ENCODE measurements at regions not wholly inside any gene's neighbourhood (a gene's known extent, or its start where the extent isn't known, plus 50 kb on each side); places are given as distances from the start of the nearest gene placed in this dataset.

DNA sequence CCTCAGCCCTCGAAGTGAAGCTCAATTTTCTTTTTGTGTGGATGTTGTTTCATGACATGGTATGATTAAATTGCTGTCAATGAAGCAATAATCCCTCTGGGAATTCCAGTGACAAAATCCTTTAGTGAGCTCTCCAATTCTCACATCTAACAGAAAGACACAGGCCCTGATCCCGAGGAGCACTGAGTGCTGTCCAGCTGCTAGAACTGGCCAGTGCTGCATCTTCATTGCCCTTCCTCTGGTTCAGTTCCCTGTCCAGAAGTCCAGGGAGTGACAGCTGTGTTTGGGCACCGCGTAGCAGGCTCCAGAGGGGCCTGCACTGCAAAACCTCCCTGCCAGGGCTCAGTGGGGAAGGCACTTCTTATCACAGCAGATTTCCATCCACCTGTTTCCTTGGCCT, 516.8 kb upstream of the ATP11B start:
- in situ Hi-C loops (cut with MboI; ENCODE audit: low sequenced_read_pairs) (no loop called here), intact Hi-C loops (cut with micrococcal nuclease) (no loop called here), dilution Hi-C loops (cut with HindIII; ENCODE audit: low sequenced_read_pairs, unreplicated experiment) (no loop called here)
- H3K27ac ChIP-seq (ENCODE audit: insufficient read depth, low read length): no peak overlapping the region
- no peak overlapping the region for H2BK5ac ChIP-seq (ENCODE audit: low read depth, low read length, poor library complexity, severe bottlenecking)
- H3K36me3 ChIP-seq (ENCODE audit: control insufficient read depth, insufficient read depth, low read length): no peaks in the 10 kb centered on the region
- no peak overlapping the region for H3K23ac ChIP-seq (ENCODE audit: low read depth, low read length)
- no peaks in the 10 kb centered on the region for H3K27me3 ChIP-seq (ENCODE audit: control insufficient read depth, insufficient read depth, low read length)
- H4K91ac ChIP-seq (ENCODE audit: insufficient read depth, low read depth, low read length): no peak overlapping the region
- no peak overlapping the region for H3K9ac ChIP-seq (ENCODE audit: low read depth, low read length)
- no peak overlapping the region for H2AK5ac ChIP-seq (ENCODE audit: low read depth, low read length)
- no peak overlapping the region for H3K56ac ChIP-seq (ENCODE audit: extremely low read depth, insufficient read depth, low read length)
- WGBS, 2 experiments (ENCODE audit: extremely low coverage in 2 of 2, insufficient read length in 1 of 2): no CpG with 5 or more reads among the region's 4 CpGs
- no TSS peak for BruUV-seq (replicated peaks)
- DNase-seq (no peak), ATAC-seq (ENCODE audit: low read depth) (no peak)
- no peak overlapping the region for H2AK9ac ChIP-seq (replicated peaks; ENCODE audit: low read depth, low read length, poor library complexity)
- no peak overlapping the region for H3K14ac ChIP-seq (replicated peaks; ENCODE audit: low read depth, low read length)
- H4K5ac ChIP-seq (ENCODE audit: low read depth, low read length): no peak overlapping the region
- no peak overlapping the region for H2AFZ ChIP-seq (replicated peaks; ENCODE audit: low read length, poor library complexity)
- peaks cover 7% of the 10 kb centered on the region; the same call in 1 of the 2 replicates for H3K9me3 ChIP-seq (ENCODE audit: control insufficient read depth, insufficient read depth, low read length)
- no peak overlapping the region for H3K18ac ChIP-seq (ENCODE audit: low read depth, low read length)
- H3K4me2 ChIP-seq (ENCODE audit: low read depth, low read length): no peak overlapping the region
- no peak overlapping the region for H3K4me3 ChIP-seq (ENCODE audit: insufficient read depth, low read depth, low read length)
- ChIA-PET CTCF (no interaction called here), POLR2A (ENCODE audit: unreplicated experiment) (no interaction called here)
- H3K4me1 ChIP-seq (ENCODE audit: control insufficient read depth, insufficient read depth, low read length): no peaks in the 10 kb centered on the region
- no peaks in the 10 kb centered on the region for H3K9me1 ChIP-seq (ENCODE audit: insufficient read depth, low read length)
- no peaks in the 10 kb centered on the region for H4K20me1 ChIP-seq (ENCODE audit: insufficient read depth, low read length)
- H2BK15ac ChIP-seq (ENCODE audit: low read depth, low read length): no peak overlapping the region
- no peaks in the 10 kb centered on the region for H3K79me1 ChIP-seq (ENCODE audit: low read depth in 1 of 2, low read length in 2 of 2)
- H2BK120ac ChIP-seq (ENCODE audit: low read depth, low read length): no peak overlapping the region
- H2BK20ac ChIP-seq (ENCODE audit: low read depth, low read length): no peak overlapping the region
- H3K4ac ChIP-seq (ENCODE audit: low read depth, low read length): no peak overlapping the region
- TF ChIP-seq RFX5 (IDR thresholded peaks at IDR 0.05; ENCODE audit: low read depth, low read length) (no peak), BHLHE40 (IDR thresholded peaks at IDR 0.05; ENCODE audit: low read depth, low read length) (no peak), POLR2A (IDR thresholded peaks at IDR 0.05; ENCODE audit: low read depth, low read length) (no peak), RCOR1 (IDR thresholded peaks at IDR 0.05; ENCODE audit: insufficient replicate concordance, low read length) (no peak), FOS (IDR thresholded peaks at IDR 0.05; ENCODE audit: low read depth, low read length) (no peak), MAFK (IDR thresholded peaks at IDR 0.05; ENCODE audit: low read depth, low read length) (no peak), MXI1 (IDR thresholded peaks at IDR 0.05; ENCODE audit: borderline replicate concordance, low read depth, low read length) (no peak), NFE2L2 (IDR thresholded peaks at IDR 0.05; ENCODE audit: low read depth, low read length) (no peak), CHD1 (IDR thresholded peaks at IDR 0.05; ENCODE audit: low read depth, low read length) (no peak), MAZ (IDR thresholded peaks at IDR 0.05; ENCODE audit: borderline replicate concordance, low read depth, low read length) (no peak), SMC3 (IDR thresholded peaks at IDR 0.05; ENCODE audit: low read depth, low read length) (no peak), CEBPB (IDR thresholded peaks at IDR 0.05; ENCODE audit: low read depth, low read length) (no peak), RAD21 (IDR thresholded peaks at IDR 0.05; ENCODE audit: low read length) (no peak)
- TF ChIP-seq, protein P1, sequence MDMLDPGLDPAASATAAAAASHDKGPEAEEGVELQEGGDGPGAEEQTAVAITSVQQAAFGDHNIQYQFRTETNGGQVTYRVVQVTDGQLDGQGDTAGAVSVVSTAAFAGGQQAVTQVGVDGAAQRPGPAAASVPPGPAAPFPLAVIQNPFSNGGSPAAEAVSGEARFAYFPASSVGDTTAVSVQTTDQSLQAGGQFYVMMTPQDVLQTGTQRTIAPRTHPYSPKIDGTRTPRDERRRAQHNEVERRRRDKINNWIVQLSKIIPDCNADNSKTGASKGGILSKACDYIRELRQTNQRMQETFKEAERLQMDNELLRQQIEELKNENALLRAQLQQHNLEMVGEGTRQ (IDR thresholded peaks at IDR 0.05; ENCODE audit: low read depth, low read length): no peak
- TF ChIP-seq, protein P2, sequence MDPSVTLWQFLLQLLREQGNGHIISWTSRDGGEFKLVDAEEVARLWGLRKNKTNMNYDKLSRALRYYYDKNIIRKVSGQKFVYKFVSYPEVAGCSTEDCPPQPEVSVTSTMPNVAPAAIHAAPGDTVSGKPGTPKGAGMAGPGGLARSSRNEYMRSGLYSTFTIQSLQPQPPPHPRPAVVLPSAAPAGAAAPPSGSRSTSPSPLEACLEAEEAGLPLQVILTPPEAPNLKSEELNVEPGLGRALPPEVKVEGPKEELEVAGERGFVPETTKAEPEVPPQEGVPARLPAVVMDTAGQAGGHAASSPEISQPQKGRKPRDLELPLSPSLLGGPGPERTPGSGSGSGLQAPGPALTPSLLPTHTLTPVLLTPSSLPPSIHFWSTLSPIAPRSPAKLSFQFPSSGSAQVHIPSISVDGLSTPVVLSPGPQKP (IDR thresholded peaks at IDR 0.05; ENCODE audit: borderline replicate concordance, low read depth, low read length): no peak
- TF ChIP-seq, protein P3, sequence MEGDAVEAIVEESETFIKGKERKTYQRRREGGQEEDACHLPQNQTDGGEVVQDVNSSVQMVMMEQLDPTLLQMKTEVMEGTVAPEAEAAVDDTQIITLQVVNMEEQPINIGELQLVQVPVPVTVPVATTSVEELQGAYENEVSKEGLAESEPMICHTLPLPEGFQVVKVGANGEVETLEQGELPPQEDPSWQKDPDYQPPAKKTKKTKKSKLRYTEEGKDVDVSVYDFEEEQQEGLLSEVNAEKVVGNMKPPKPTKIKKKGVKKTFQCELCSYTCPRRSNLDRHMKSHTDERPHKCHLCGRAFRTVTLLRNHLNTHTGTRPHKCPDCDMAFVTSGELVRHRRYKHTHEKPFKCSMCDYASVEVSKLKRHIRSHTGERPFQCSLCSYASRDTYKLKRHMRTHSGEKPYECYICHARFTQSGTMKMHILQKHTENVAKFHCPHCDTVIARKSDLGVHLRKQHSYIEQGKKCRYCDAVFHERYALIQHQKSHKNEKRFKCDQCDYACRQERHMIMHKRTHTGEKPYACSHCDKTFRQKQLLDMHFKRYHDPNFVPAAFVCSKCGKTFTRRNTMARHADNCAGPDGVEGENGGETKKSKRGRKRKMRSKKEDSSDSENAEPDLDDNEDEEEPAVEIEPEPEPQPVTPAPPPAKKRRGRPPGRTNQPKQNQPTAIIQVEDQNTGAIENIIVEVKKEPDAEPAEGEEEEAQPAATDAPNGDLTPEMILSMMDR (conservative IDR thresholded peaks at IDR 0.05; ENCODE audit: low read depth, low read length): no peak
- no peak overlapping the region for H4K8ac ChIP-seq (ENCODE audit: low read depth in 2 of 2, low read length in 2 of 2)
